Stimulated activated CD4-positive, alpha-beta T cell treated with anti-CD3 and anti-CD28 coated beads, Interleukin-2, amount 100 ng/mL, for 48 hours (primary cell): ENCODE measurements at regions not wholly inside any gene's neighbourhood (a gene's known extent, or its start where the extent isn't known, plus 50 kb on each side); places are given as distances from the start of the nearest gene placed in this dataset.
A peak's percentile ranks its signal among the peaks of the same experiment; 100 is the strongest.

Experiments
- DNase-seq, 2 donors: peaks; one replicate each; pipeline ENCODE4 v3.0.0-alpha.2; 2020

DNA sequence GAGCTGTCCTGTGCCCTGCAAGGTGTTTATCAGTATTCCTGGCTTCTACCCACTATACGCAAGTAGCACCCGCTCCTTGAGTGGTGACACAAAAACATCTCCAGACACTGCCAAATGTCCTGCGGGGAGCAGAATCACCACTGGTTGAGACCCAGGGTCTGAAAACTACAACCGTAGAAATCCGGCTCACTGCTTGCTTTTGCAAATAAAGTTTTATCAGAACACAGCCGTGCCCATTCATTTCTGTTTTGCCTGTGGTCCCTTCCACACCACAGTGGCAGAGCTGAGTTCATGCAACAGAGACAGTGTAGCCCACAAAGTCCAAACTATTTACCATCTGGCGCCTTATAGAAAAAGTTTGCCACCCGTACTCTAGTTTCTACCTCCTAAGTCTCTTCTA is 125.7 kb upstream of the DIO3 start:
- DNase-seq, result no peak

GRCh38 chr14:101439023-101439422 is 122.3 kb upstream of the DIO3 start:
- no peak for DNase-seq

DNA sequence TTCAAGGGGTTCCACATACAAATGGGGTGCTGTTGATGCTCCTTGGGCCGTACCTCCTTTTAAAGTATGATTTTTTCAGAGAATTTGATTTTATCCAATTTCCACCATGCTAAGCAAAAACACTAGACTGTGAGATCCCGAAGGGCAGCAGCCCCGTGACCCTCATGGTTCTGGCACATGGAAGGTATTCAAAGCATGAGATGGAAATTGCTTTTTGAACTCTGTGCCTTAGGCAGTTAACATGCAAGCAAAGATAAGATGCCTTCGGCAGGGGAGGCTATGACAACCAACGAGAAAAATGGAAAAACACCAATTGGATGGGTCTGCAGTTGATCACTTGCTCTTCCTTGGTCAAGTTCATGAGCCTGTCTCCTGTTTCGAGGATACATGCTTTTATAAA is 120.8 kb upstream of the DIO3 start:
- no peak for DNase-seq

- DNase-seq, result no peak
These were observed 119.6 kb upstream of the DIO3 start for GRCh38 chr14:101441710-101442109.

- peak; percentile 45 to 47 for DNase-seq
These were observed 118.8 kb upstream of the DIO3 start for GRCh38 chr14:101442451-101442850.

DNA sequence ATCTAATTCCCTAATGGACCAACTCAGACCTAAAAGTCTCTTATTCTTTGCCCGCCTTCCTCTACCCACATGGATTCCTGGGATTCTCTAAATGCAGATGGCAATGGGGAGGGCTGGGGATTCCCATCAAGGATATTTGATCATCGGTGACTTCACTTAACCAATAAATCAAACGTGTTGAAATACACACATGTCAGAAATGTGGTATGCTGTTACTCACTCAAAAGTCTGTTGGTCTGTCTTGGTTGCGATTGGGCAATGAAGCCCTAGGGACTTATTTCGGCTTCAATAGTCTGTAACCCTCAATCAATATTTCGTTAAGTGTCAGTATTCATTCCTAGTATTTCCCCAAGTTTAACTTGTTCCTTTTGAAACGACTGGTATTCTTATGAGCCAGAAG is 117.2 kb upstream of the DIO3 start:
- no peak for DNase-seq

DNA sequence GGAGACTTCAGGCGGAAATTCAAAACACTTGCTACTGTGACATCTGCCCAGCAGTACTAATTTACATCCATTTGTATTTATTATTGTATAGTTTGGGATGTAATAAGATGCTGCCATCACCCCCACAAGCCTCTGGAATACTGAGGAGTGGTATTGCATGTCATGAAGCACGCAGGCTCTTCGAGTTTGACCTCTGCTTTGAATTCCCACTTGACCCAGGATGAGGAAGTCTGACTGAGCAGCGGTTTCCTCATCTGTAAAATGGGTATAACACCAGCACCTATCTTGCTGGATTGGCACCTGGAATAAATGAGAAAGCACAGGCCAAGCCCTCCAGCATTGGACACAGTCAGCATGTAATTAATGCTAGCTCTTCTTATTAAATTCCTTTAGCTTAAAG is 116.0 kb upstream of the DIO3 start:
- DNase-seq, result no peak

- DNase-seq, result no peak
These were observed 114.8 kb upstream of the DIO3 start for GRCh38 chr14:101446387-101446969.

GRCh38 chr14:101449114-101449513 is 112.2 kb upstream of the DIO3 start:
- DNase-seq, result no peak

GRCh38 chr14:101451166-101451565 is 110.1 kb upstream of the DIO3 start:
- no peak for DNase-seq

DNA sequence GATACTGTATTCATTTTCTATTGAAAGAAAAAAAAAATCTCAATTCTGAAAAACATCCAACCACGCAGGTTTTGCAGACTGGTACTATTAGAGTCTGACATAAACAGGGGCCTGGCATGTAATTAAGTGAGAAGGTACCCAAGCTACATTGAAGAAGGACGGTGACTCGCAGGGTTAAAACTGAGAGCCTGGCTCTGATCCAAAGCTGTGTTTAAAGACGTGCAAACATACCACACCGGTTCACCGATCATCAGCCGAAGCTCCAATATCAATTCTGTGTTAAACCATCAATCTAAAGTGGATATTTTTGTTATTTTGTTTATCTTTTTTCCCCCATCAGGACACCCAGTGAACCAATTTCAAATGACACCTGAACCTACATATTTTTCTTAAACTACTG is 108.1 kb upstream of the DIO3 start:
- DNase-seq, result no peak

GRCh38 chr14:101454229-101454628 is 107.1 kb upstream of the DIO3 start:
- DNase-seq, result no peak

DNA sequence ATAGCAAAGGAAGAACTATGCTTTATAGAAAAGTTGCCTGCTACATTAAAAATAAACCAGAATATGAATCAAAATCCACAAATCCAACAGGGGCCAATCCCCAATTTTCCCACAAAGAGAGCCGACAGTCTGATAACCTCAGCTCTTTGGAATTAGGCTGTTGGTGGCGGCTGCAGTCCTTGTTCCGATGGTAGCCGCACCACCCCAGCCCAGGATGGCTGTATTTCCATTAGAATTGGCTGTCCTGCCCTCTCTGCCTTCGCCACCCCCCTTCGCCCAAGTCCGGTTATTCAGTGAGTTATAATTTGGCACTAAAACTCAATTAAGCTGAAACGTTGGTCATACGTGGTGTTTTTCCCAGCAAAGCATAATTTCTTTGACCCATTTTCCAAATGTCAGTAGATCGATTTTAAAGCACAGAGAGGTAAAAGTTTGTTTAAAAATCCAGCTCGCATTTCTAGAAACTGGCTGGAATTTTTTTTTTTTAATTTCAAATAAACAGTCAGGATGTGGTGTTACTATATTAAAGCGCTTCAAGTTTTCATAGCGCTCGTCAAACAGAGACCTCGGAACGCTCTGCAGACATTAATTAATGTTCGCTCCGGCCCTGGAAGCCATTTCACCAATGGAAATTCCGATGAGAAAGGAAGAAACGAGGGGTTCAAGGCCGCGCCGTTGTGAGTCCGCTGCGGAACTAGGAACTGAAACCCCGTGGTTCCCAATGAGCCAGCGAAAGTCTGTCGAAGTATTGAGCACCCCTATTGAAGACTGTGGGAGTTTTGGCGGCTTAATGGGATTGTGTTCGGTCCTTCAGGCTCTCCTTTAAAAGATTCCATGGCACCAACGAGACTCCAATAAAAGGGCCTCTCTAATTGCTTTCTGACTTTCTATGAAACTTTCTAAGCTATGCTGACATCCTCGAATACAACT is 104.8 kb upstream of the DIO3 start:
- DNase-seq, result no peak

- no peak for DNase-seq
These were observed 103.9 kb upstream of the DIO3 start for GRCh38 chr14:101457301-101457935.

DNA sequence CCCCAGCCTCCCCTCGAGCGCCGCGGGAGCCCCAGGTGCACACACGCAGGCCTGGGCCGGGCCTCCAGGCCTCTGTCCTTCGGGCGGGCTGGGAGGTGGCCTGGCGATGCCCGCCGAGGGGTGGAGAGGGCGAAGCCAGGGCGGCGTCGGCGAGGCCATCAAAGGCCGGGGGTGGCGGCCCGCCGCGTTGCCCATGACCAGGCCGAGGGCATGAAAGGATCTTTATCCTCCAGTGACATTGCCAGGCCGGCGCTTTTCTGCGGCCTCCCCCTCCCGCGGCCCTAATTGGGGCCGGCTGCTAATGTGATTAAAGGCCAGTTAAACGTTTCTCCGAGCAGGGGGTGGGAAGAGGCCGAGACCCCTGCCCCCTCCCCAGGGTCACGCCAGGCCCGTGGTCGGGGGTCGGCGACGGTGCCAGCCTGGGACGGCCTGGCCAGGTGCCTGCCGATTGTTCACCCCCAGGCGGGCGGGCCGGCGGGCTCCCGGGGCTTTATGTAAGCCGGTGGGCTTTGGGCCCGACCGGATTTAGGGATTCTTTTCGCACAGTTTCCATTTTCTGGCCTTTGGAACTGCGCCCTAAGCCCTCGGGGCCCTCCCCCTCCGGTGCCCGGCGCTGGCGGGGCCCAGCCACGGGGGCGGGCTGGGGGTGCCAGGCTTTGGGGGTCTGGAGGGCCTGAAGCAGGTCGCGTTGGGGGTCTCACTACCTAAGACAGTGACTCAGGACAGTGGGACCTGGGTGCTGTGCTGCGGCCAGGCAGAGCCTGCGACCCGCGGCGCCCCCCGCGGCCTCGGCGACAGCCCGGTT is 103.2 kb upstream of the DIO3 start:
- no peak for DNase-seq

DNA sequence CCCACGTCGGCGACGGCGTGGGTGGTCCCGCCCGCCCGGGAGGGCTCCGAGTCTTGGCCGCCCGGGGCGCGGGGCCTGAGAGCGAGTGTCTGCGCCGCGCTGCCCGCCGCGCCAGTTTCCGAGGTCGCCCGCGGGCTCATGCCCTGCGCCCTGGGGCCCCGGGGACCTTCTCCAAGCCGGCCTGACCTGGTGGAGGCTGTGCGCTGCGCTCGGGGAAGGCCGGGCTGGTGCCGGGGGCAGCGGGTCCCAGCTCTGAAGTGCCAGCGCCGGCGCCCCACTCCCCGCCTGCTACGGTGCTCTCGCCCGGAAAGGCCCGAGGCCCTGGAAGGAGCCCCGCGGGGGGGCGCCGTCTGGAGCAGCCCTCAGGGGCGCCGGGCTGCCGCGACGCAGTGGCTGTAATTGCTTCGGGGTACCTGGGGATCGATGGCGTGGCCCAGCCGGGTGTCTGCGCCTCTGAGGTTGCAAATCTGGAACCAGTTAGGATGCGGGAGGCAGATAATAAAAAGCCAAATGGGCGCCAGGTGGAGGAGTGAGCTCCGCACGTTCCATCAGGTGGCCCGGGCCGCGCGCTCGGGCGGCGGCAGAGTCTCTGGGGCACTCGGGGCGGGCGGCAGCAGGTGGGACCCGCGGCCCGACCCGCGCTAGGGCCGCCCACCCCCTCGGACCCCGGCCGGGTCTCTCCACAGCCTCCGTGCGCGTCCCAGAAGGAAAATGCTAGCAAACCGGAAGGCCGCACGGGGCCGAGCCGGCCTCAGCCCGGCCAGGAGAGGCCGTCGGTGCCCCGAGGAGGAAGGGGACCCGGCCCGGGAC is 102.3 kb upstream of the DIO3 start:
- DNase-seq, result no peak

- DNase-seq, result no peak
These were observed 101.8 kb upstream of the DIO3 start for GRCh38 chr14:101459551-101459900.

GRCh38 chr14:101460521-101460920 is 100.8 kb upstream of the DIO3 start:
- DNase-seq, result no peak

GRCh38 chr14:101460986-101461750 is 100.1 kb upstream of the DIO3 start:
- DNase-seq, result no peak

GRCh38 chr14:101461891-101462290 is 99.4 kb upstream of the DIO3 start:
- DNase-seq, result no peak

DNA sequence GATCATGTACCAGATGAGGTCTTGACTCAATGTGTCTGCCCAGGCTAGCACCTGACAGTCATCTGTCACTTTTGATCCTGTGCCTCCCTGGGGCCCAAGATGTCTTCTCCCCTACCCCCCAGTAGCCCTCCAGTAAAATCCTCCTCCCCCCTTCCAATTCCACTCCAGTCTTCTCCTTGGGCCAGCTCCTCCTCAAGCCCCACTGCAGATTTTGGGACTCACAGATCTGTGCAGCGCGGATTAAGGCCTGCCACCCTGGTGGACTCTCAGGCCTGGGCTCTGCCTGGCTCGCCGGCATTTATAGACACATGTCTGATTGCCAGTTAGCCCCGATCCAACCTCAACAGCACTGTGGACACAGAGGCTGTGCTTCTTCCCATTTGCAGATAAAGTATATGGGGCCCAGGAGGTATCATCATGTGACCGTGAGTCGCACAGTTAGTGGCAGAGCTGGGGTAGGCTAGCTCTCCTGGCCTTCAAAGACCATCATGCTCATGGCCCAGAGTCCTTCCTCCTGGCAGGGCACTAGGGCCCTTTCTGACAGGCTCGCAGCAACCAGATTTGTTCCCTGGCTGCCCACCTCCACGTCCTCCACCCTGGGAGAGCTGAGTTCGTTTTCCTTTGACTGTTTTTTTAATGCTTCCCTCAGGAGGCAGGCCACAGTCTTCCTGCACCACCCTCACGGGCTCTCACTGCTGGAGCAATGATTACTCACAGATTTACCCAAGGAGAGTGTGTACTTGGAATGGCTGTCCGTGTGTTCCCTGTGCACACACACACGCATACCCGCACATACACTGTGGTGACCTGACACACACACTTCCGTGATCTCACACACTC is 98.3 kb upstream of the DIO3 start:
- DNase-seq, result no peak
